BE2C (cell line): ENCODE measurements at regions not wholly inside any gene's neighbourhood (a gene's known extent, or its start where the extent isn't known, plus 50 kb on each side); places are given as distances from the start of the nearest gene placed in this dataset.

Experiments
- DNase-seq: peaks from one replicate; pipeline ENCODE4 v3.0.0-alpha.2; 2020
- H3K27me3 ChIP-seq: fragments of 250-450 bp; sonication (Bioruptor Pico); 2 replicates; pipeline ENCODE4 v1.5.1; 2020; ENCODE audit warnings: mild to moderate bottlenecking
- H3K36me3 ChIP-seq: fragments of 250-450 bp; sonication (Bioruptor Pico); 2 replicates; pipeline ENCODE4 v1.5.1; 2020; ENCODE audit warnings: mild to moderate bottlenecking
- H3K4me1 ChIP-seq: fragments of 250-450 bp; sonication (Bioruptor Pico); 2 replicates; pipeline ENCODE4 v1.5.1; 2020
- H3K4me3 ChIP-seq: 2 replicates; pipeline ENCODE4 v1.5.1; 2011; ENCODE audit warnings: low read depth, low read length
- H3K9me3 ChIP-seq: fragments of 250-450 bp; sonication (Bioruptor Pico); 2 replicates; pipeline ENCODE4 v1.5.1; 2020
- CTCF ChIP-seq: IDR thresholded peaks from 2 replicates; pipeline ENCODE4 v1.5.1; 2012; ENCODE audit warnings: mild to moderate bottlenecking, low read depth, low read length

DNA sequence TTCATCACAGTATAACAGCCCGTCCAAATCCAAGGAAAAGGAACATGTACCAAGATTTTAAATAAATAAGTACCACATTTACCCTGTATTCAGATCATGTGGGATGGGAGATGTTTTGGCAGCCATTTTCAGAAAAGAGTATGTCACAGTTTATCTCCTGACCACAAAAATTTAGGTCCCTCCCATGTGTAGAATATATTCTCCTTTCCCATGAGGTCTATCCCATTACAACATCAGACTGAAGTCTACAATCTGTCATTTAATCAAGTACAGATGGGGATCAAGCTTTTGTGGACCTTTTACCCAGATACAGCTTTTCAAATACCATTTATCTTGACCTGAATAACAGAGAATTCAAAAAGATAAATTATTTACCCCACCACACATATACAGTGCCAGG is 444.5 kb downstream of the PLOD2 start:
- Histone ChIP-seq H3K27me3 (no peaks in the 10 kb centered on the region), H3K36me3 (no peaks in the 10 kb centered on the region)
- TF ChIP-seq CTCF: no peak

DNA sequence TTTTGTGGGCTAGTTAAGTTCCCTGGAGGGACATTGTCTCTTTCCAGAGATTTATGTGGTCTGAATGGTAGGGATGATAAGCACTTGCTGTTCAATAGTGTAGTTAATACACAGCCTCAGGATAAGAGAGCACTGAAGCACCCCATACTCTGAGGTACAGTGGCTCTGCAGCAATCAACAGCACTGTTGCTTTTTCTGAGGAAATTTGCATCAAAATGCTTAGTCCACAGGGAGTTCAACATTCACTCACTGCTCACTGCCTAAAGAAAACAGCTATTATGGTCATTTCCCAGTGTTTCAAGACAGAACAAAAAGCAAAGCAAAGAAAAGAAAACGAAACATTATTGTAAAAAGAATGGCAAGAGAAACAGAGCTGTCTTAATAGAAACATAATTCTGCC is 441.9 kb downstream of the PLOD2 start:
- Histone ChIP-seq H3K36me3 (no peaks in the 10 kb centered on the region), H3K27me3 (no peaks in the 10 kb centered on the region), H3K4me1 (no peaks in the 10 kb centered on the region), H3K4me3 (no peak overlapping the region), H3K9me3 (no peaks in the 10 kb centered on the region; the same call in 1 of the 2 replicates)
- DNase-seq: no peak
- no peak for TF ChIP-seq CTCF

More for the DNA sequence above, 444.5 kb downstream of the PLOD2 start:
- no peak for DNase-seq
- Histone ChIP-seq H3K4me1 (no peaks in the 10 kb centered on the region), H3K4me3 (no peak overlapping the region), H3K9me3 (no peaks in the 10 kb centered on the region)

DNA sequence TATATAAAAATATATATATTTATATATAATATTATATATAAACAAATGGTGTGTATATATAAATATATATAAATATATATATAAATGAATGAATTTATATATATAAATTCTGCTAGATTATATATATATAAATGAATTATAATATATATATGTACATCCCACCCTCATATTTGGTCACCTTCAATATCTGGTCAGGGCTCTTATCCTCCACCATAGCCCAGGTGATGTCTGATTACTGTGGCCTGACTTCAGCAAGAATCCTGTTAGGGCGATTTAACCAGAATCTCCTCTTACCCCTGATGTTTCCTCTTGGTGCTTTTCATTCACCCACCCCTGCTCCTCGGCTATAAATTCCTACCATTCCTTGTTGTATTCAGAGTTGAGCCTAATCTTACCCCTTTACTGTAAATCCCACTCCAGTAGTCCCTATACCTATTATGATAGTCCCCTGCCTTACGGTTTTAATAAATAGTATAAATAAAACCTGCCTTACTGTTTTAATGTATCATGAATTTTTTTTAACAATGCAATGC is 439.6 kb downstream of the PLOD2 start:
- Histone ChIP-seq H3K4me3 (no peak overlapping the region), H3K36me3 (no peaks in the 10 kb centered on the region), H3K9me3 (no peaks in the 10 kb centered on the region; the same call in 1 of the 2 replicates), H3K4me1 (no peaks in the 10 kb centered on the region), H3K27me3 (no peaks in the 10 kb centered on the region)
- DNase-seq: no peak
- no peak for TF ChIP-seq CTCF

- no peaks in the 10 kb centered on the region for H3K4me1 ChIP-seq
- DNase-seq: no peak
- H3K9me3 ChIP-seq: no peaks in the 10 kb centered on the region; the same call in 1 of the 2 replicates
- H3K36me3 ChIP-seq: no peaks in the 10 kb centered on the region
- no peak for TF ChIP-seq CTCF
- H3K27me3 ChIP-seq: no peaks in the 10 kb centered on the region
- H3K4me3 ChIP-seq: no peak overlapping the region
These were observed 439.2 kb downstream of the PLOD2 start for GRCh38 chr3:145721815-145722214.

GRCh38 chr3:145727476-145727875 is 433.5 kb downstream of the PLOD2 start:
- Histone ChIP-seq H3K4me1 (no peaks in the 10 kb centered on the region), H3K9me3 (no peaks in the 10 kb centered on the region; the same call in 1 of the 2 replicates), H3K36me3 (no peaks in the 10 kb centered on the region), H3K4me3 (no peak overlapping the region), H3K27me3 (no peaks in the 10 kb centered on the region)
- TF ChIP-seq CTCF: no peak
- no peak for DNase-seq

DNA sequence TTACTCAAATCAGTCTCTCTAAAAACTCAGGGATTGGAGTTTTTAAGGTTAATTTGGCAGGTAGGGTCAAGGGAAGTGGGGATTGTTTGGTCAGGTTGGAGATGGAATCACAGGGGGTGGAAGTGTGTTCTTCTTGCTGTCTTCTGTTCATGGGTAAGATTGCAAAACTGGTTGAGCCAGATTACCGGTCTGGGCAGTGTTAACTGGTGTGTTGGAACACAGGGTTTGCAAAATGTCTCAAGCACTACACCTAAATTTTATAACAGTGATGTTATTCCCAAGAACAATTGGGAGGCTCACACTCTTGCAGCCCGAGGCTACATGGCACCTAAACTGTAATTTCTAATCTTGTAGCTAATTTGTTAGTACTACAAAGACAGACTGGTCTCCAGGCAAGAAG is 425.4 kb downstream of the PLOD2 start:
- Histone ChIP-seq H3K4me3 (no peak overlapping the region), H3K9me3 (no peaks in the 10 kb centered on the region), H3K36me3 (no peaks in the 10 kb centered on the region), H3K27me3 (no peaks in the 10 kb centered on the region), H3K4me1 (no peaks in the 10 kb centered on the region)
- no peak for DNase-seq
- no peak for TF ChIP-seq CTCF
